ENCODE measurements at regions not wholly inside any gene's neighbourhood (a gene's known extent, or its start where the extent isn't known, plus 50 kb on each side); places are given as distances from the start of the nearest gene placed in this dataset.

DNA sequence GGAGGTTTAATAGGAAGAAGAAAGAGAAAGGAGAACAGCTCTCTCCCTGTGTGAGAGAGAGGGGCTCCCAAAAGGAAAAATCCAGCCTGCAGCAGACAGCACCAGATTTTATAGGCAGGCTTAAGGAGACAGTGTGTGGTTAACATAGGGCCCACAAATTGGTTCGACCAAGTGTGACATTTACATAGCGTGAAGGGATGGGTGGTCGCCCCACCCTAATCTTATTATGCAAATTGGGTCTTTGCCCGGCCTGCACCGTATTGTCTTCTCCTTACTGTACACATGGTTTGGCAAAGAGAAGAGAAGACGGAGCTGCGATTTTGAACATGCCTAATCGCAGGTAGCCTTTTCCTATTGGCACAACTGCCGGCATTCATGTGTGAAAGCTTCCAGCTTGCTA lies 756.3 kb downstream of the NXPH1 start:
- no peak overlapping the region for H2AFZ ChIP-seq (replicated peaks)
- no peaks in the 10 kb centered on the region for H3K27me3 Mint-ChIP-seq (ENCODE audit: insufficient read depth, low read depth)

DNA sequence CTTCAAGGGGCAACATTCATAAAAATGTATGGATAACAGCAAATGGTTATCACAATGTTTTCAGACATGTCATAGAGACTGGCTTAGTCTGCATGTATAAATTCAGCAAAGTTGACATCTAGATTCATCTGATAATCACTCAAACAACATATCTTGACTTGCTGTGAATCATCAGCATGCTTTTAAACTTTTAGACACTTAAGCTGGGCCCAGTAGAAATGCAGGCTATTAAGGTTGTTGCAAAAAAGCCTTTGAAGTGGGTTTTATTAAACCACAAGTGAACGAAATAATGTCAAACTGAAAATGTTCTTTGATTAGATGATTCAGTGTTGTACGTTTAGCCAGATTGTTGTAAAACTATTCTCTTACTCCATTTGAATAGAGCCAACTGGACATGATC lies 759.6 kb downstream of the NXPH1 start:
- H3K79me2 ChIP-seq (ENCODE audit: low read depth) = no peaks in the 10 kb centered on the region
- H3F3A ChIP-seq (ENCODE audit: low read depth) = no peaks in the 10 kb centered on the region
- H2AFZ ChIP-seq (replicated peaks) = no peak overlapping the region
- no peaks in the 10 kb centered on the region for H4K20me1 ChIP-seq (ENCODE audit: low read depth)
- TF ChIP-seq EZH2phosphoT487 (IDR thresholded peaks at IDR 0.05) = no peak
- Mint-ChIP-seq H3K4me1 (peaks cover 3% of the 10 kb centered on the region), H3K9me3 (no peaks in the 10 kb centered on the region), H3K36me3 (no peaks in the 10 kb centered on the region), H3K27me3 (ENCODE audit: insufficient read depth, low read depth) (no peaks in the 10 kb centered on the region), H3K27ac (no peak overlapping the region), H3K4me3 (no peak overlapping the region)
- no peaks in the 10 kb centered on the region for H3K36me3 ChIP-seq
- H3K4me3 ChIP-seq = no peak overlapping the region
- H3K9ac ChIP-seq = no peak overlapping the region
- DNase-seq (ENCODE audit: low spot score) = no peak
- no peaks in the 10 kb centered on the region for H3K27me3 ChIP-seq
- H3K4me1 ChIP-seq = peaks cover 4% of the 10 kb centered on the region
- no peaks in the 10 kb centered on the region for H3K9me3 ChIP-seq (ENCODE audit: low read depth)
- H3K27ac ChIP-seq = no peak overlapping the region
- no peak overlapping the region for H3K4me2 ChIP-seq

More for the DNA sequence above, 756.3 kb downstream of the NXPH1 start:
- Mint-ChIP-seq H3K36me3 (no peaks in the 10 kb centered on the region), H3K9me3 (no peaks in the 10 kb centered on the region), H3K27ac (no peak overlapping the region), H3K4me3 (no peak overlapping the region), H3K4me1 (peaks cover 3% of the 10 kb centered on the region)
- no peaks in the 10 kb centered on the region for H3K36me3 ChIP-seq
- H3K9me3 ChIP-seq (ENCODE audit: low read depth) = no peaks in the 10 kb centered on the region
- H3K9ac ChIP-seq = no peak overlapping the region
- H3F3A ChIP-seq (ENCODE audit: low read depth) = no peaks in the 10 kb centered on the region
- H3K79me2 ChIP-seq (ENCODE audit: low read depth) = no peaks in the 10 kb centered on the region
- no peak overlapping the region for H3K27ac ChIP-seq
- peaks cover 4% of the 10 kb centered on the region for H3K4me1 ChIP-seq
- H3K27me3 ChIP-seq = no peaks in the 10 kb centered on the region
- TF ChIP-seq EZH2phosphoT487 (IDR thresholded peaks at IDR 0.05) (no peak), EZH2 (IDR thresholded peaks at IDR 0.05) (no peak)
- TF ChIP-seq, protein P1, sequence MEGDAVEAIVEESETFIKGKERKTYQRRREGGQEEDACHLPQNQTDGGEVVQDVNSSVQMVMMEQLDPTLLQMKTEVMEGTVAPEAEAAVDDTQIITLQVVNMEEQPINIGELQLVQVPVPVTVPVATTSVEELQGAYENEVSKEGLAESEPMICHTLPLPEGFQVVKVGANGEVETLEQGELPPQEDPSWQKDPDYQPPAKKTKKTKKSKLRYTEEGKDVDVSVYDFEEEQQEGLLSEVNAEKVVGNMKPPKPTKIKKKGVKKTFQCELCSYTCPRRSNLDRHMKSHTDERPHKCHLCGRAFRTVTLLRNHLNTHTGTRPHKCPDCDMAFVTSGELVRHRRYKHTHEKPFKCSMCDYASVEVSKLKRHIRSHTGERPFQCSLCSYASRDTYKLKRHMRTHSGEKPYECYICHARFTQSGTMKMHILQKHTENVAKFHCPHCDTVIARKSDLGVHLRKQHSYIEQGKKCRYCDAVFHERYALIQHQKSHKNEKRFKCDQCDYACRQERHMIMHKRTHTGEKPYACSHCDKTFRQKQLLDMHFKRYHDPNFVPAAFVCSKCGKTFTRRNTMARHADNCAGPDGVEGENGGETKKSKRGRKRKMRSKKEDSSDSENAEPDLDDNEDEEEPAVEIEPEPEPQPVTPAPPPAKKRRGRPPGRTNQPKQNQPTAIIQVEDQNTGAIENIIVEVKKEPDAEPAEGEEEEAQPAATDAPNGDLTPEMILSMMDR (IDR thresholded peaks at IDR 0.05) = no peak
- peak; percentile 73 for DNase-seq (ENCODE audit: low spot score)
- peak overlapping the region; percentile 9 for H3K4me2 ChIP-seq
- no peak overlapping the region for H3K4me3 ChIP-seq
- H4K20me1 ChIP-seq (ENCODE audit: low read depth) = no peaks in the 10 kb centered on the region

DNA sequence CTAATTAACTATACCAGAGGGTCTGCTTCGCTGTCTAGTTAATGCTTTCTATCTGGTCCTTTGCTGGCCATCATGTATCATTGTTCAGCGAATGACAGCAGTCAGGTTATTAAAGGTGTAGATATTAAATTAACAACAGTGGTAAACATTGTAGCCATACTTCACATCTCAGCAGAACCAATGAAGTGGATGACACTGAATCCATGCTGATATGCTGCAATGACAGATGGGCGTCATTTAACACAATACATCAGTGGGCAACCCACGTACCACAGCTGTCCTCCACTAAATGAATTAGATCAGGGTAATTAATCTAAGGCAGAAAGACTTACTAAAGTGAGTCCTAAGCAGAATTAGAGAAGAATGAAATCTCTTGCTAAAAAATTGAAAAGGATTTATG lies 767.2 kb downstream of the NXPH1 start:
- no peak for DNase-seq (ENCODE audit: low spot score)
- Mint-ChIP-seq H3K4me1 (peaks cover 3% of the 10 kb centered on the region), H3K9me3 (no peaks in the 10 kb centered on the region), H3K36me3 (no peaks in the 10 kb centered on the region), H3K27ac (no peak overlapping the region), H3K4me3 (no peak overlapping the region), H3K27me3 (ENCODE audit: insufficient read depth, low read depth) (no peaks in the 10 kb centered on the region)
- no peak for TF ChIP-seq EZH2 (IDR thresholded peaks at IDR 0.05)
- TF ChIP-seq, protein P1 (IDR thresholded peaks at IDR 0.05) = no peak
- no peak for TF ChIP-seq EZH2phosphoT487 (IDR thresholded peaks at IDR 0.05)
- Histone ChIP-seq H3F3A (ENCODE audit: low read depth) (no peaks in the 10 kb centered on the region), H3K4me3 (no peak overlapping the region), H3K4me1 (peaks cover 19% of the 10 kb centered on the region), H4K20me1 (ENCODE audit: low read depth) (no peaks in the 10 kb centered on the region), H3K27me3 (no peaks in the 10 kb centered on the region), H3K9ac (no peak overlapping the region), H2AFZ (replicated peaks) (no peak overlapping the region), H3K9me3 (ENCODE audit: low read depth) (no peaks in the 10 kb centered on the region), H3K36me3 (no peaks in the 10 kb centered on the region), H3K27ac (no peak overlapping the region), H3K79me2 (ENCODE audit: low read depth) (no peaks in the 10 kb centered on the region), H3K4me2 (no peak overlapping the region)

DNA sequence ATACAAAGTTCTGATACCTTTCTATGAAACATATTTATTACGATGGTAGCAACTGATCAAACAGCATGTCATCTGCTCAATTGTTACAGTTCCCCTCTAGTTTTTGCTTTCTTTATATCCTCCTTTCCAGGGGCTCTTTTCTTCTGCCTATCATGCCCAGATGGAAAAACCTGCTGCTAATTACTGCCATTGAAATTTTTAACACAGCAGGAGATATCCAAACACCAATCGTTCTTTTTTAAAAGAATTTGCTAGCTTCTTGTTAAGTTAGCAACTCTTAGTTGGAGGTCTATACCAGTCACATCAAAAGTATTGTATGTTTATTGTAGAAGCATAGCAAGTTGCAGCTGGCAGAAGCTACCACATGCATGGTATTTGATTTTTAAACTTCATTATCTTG lies 768.5 kb downstream of the NXPH1 start:
- no peaks in the 10 kb centered on the region for H3K36me3 Mint-ChIP-seq
- H3K4me1 Mint-ChIP-seq = peaks cover 3% of the 10 kb centered on the region
- Histone ChIP-seq H4K20me1 (ENCODE audit: low read depth) (no peaks in the 10 kb centered on the region), H3K4me1 (peaks cover 19% of the 10 kb centered on the region), H3F3A (ENCODE audit: low read depth) (no peaks in the 10 kb centered on the region), H3K9ac (no peak overlapping the region), H3K9me3 (ENCODE audit: low read depth) (no peaks in the 10 kb centered on the region), H3K4me2 (peak overlapping the region; percentile 37), H3K27ac (no peak overlapping the region), H2AFZ (replicated peaks) (no peak overlapping the region), H3K36me3 (no peaks in the 10 kb centered on the region), H3K4me3 (no peak overlapping the region), H3K79me2 (ENCODE audit: low read depth) (no peaks in the 10 kb centered on the region), H3K27me3 (no peaks in the 10 kb centered on the region)
- TF ChIP-seq, protein P1 (IDR thresholded peaks at IDR 0.05) = no peak
- TF ChIP-seq EZH2phosphoT487 (IDR thresholded peaks at IDR 0.05) = no peak
- TF ChIP-seq EZH2 (IDR thresholded peaks at IDR 0.05) = no peak
- no peak overlapping the region for H3K27ac Mint-ChIP-seq
- no peaks in the 10 kb centered on the region for H3K27me3 Mint-ChIP-seq (ENCODE audit: insufficient read depth, low read depth)
- H3K4me3 Mint-ChIP-seq = no peak overlapping the region
- peak; percentile 26 for DNase-seq (ENCODE audit: low spot score)
- H3K9me3 Mint-ChIP-seq = no peaks in the 10 kb centered on the region
